ENCODE measurements at regions not wholly inside any gene's neighbourhood (a gene's known extent, or its start where the extent isn't known, plus 50 kb on each side); places are given as distances from the start of the nearest gene placed in this dataset.

GRCh38 chr14:86515195-86515594 lies 985.3 kb downstream of the FLRT2 start:
- intact Hi-C loops (cut with micrococcal nuclease) (no loop called here), dilution Hi-C loops (cut with HindIII; ENCODE audit: low sequenced_read_pairs, unreplicated experiment) (no loop called here), in situ Hi-C loops (cut with MboI; ENCODE audit: low sequenced_read_pairs) (no loop called here)
- ATAC-seq (ENCODE audit: low read depth) (no peak), DNase-seq (no peak)
- Histone ChIP-seq H3K4ac (ENCODE audit: low read depth, low read length) (no peak overlapping the region), H3K56ac (ENCODE audit: extremely low read depth, insufficient read depth, low read length) (no peak overlapping the region), H2AK5ac (ENCODE audit: low read depth, low read length) (no peak overlapping the region), H3K4me2 (ENCODE audit: low read depth, low read length) (no peak overlapping the region), H3K9ac (ENCODE audit: low read depth, low read length) (no peak overlapping the region), H3K18ac (ENCODE audit: low read depth, low read length) (no peak overlapping the region), H2BK20ac (ENCODE audit: low read depth, low read length) (no peak overlapping the region), H3K23ac (ENCODE audit: low read depth, low read length) (no peak overlapping the region), H2BK5ac (ENCODE audit: low read depth, low read length, poor library complexity, severe bottlenecking) (no peak overlapping the region), H3K36me3 (ENCODE audit: control insufficient read depth, insufficient read depth, low read length) (no peaks in the 10 kb centered on the region), H4K8ac (ENCODE audit: low read depth in 2 of 2, low read length in 2 of 2) (no peak overlapping the region), H2BK120ac (ENCODE audit: low read depth, low read length) (no peak overlapping the region), H3K4me1 (ENCODE audit: control insufficient read depth, insufficient read depth, low read length) (no peaks in the 10 kb centered on the region), H3K9me1 (ENCODE audit: insufficient read depth, low read length) (no peaks in the 10 kb centered on the region), H4K91ac (ENCODE audit: insufficient read depth, low read depth, low read length) (no peak overlapping the region), H2AFZ (replicated peaks; ENCODE audit: low read length, poor library complexity) (no peak overlapping the region), H3K27ac (ENCODE audit: insufficient read depth, low read length) (no peak overlapping the region), H3K9me3 (ENCODE audit: control insufficient read depth, insufficient read depth, low read length) (no peaks in the 10 kb centered on the region), H3K27me3 (ENCODE audit: control insufficient read depth, insufficient read depth, low read length) (no peaks in the 10 kb centered on the region), H3K79me1 (ENCODE audit: low read depth in 1 of 2, low read length in 2 of 2) (no peaks in the 10 kb centered on the region), H2AK9ac (replicated peaks; ENCODE audit: low read depth, low read length, poor library complexity) (no peak overlapping the region), H4K5ac (ENCODE audit: low read depth, low read length) (no peak overlapping the region), H3K4me3 (ENCODE audit: insufficient read depth, low read depth, low read length) (no peak overlapping the region), H3K14ac (replicated peaks; ENCODE audit: low read depth, low read length) (no peak overlapping the region), H4K20me1 (ENCODE audit: insufficient read depth, low read length) (no peaks in the 10 kb centered on the region), H2BK15ac (ENCODE audit: low read depth, low read length) (no peak overlapping the region)
- no TSS peak for BruUV-seq (replicated peaks)
- no CpG with 5 or more reads among the region's 2 CpGs for WGBS, 2 experiments (ENCODE audit: extremely low coverage in 2 of 2, insufficient read length in 1 of 2)
- TF ChIP-seq POLR2A (IDR thresholded peaks at IDR 0.05; ENCODE audit: low read depth, low read length) (no peak), CEBPB (IDR thresholded peaks at IDR 0.05; ENCODE audit: low read depth, low read length) (no peak), CTCF (conservative IDR thresholded peaks at IDR 0.05; ENCODE audit: low read depth, low read length) (no peak), MAZ (IDR thresholded peaks at IDR 0.05; ENCODE audit: borderline replicate concordance, low read depth, low read length) (no peak), MAFK (IDR thresholded peaks at IDR 0.05; ENCODE audit: low read depth, low read length) (no peak), RAD21 (IDR thresholded peaks at IDR 0.05; ENCODE audit: low read length) (no peak), RFX5 (IDR thresholded peaks at IDR 0.05; ENCODE audit: low read depth, low read length) (no peak), FOS (IDR thresholded peaks at IDR 0.05; ENCODE audit: low read depth, low read length) (no peak), CHD1 (IDR thresholded peaks at IDR 0.05; ENCODE audit: low read depth, low read length) (no peak), MXI1 (IDR thresholded peaks at IDR 0.05; ENCODE audit: borderline replicate concordance, low read depth, low read length) (no peak), ELK1 (IDR thresholded peaks at IDR 0.05; ENCODE audit: borderline replicate concordance, low read depth, low read length) (no peak), RCOR1 (IDR thresholded peaks at IDR 0.05; ENCODE audit: insufficient replicate concordance, low read length) (no peak), BHLHE40 (IDR thresholded peaks at IDR 0.05; ENCODE audit: low read depth, low read length) (no peak), USF2 (IDR thresholded peaks at IDR 0.05; ENCODE audit: low read depth, low read length) (no peak), SMC3 (IDR thresholded peaks at IDR 0.05; ENCODE audit: low read depth, low read length) (no peak)
- ChIA-PET POLR2A (ENCODE audit: unreplicated experiment) (no interaction called here), CTCF (no interaction called here)

All from IMR-90 (cell line).